ENCODE measurements at regions not wholly inside any gene's neighbourhood (a gene's known extent, or its start where the extent isn't known, plus 50 kb on each side); places are given as distances from the start of the nearest gene placed in this dataset.

DNA sequence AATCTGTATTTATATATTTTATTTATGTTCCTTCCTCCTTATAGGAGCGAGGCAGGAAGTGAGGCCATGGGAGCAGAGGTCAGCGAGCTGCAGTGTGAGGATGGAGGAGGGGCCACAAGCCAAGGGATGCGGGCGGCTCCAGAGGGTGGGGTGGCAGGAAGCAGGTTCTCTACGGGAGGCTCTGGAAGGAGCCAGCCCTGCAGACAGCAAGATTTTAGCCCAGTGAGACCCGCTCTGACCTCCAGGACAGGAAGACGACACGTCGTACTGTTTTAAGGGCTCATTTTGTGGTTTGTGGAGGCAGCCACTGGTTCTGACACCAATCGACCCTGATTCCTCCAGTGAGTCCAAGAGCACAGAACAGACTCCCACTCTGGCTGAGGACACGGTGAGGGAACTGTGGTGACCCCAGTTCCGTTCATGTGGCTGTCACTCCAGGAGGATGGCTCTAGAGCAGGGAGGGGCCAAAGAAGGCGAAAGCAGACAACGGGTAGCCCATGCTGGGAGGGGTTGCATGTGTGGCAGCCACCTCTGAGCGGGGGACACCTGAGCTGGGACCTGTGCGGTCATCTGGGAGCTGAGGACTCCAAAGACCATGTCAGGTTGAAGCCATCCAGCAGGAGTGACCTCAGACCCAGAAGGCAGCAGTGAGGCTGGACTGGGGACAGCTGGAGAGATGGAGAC lies 100.1 kb upstream of the BHLHE23 start:
- DNase-seq (ENCODE audit: low read depth) = no peak
- TF ChIP-seq, protein P1, sequence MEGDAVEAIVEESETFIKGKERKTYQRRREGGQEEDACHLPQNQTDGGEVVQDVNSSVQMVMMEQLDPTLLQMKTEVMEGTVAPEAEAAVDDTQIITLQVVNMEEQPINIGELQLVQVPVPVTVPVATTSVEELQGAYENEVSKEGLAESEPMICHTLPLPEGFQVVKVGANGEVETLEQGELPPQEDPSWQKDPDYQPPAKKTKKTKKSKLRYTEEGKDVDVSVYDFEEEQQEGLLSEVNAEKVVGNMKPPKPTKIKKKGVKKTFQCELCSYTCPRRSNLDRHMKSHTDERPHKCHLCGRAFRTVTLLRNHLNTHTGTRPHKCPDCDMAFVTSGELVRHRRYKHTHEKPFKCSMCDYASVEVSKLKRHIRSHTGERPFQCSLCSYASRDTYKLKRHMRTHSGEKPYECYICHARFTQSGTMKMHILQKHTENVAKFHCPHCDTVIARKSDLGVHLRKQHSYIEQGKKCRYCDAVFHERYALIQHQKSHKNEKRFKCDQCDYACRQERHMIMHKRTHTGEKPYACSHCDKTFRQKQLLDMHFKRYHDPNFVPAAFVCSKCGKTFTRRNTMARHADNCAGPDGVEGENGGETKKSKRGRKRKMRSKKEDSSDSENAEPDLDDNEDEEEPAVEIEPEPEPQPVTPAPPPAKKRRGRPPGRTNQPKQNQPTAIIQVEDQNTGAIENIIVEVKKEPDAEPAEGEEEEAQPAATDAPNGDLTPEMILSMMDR (IDR thresholded peaks at IDR 0.05; ENCODE audit: low read length, missing control alignments) = no peak
- no peak overlapping the region for H3K4me3 ChIP-seq (replicated peaks; ENCODE audit: low read depth, low read length)

DNA sequence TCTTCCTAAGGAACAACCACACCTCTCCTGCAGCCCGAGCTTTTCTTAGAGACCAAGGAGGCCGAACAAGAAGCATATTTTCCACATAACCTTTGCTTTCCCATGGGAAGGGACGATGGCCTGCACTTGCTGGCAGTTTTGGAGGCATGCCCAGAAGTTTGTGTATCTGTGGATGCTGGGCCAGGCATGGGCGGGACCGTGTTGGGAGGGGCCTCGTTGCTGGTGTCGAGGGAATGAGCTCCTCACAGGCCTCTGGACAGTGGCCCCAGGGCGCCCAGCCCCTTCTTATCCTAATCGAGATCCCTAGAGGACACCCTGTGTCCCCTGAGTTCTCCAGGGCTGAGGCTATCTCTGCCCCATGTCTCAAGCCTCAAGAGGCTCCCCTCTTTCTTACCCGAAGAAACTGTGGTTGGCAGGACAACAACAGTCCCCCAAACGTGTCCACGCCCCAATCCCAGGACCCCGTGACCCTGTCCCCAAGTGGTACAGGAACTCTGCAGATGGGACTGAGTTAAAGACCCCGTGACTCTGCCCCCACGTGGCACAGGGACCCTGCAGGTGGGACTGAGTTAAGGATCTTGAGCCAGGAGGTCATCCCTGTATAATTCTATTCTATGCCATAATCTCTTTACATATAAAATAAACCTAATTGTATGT lies 99.5 kb upstream of the BHLHE23 start:
- DNase-seq (ENCODE audit: low read depth) = no peak
- TF ChIP-seq, protein P1 (IDR thresholded peaks at IDR 0.05; ENCODE audit: low read length, missing control alignments) = no peak
- no peak overlapping the region for H3K4me3 ChIP-seq (replicated peaks; ENCODE audit: low read depth, low read length)

DNA sequence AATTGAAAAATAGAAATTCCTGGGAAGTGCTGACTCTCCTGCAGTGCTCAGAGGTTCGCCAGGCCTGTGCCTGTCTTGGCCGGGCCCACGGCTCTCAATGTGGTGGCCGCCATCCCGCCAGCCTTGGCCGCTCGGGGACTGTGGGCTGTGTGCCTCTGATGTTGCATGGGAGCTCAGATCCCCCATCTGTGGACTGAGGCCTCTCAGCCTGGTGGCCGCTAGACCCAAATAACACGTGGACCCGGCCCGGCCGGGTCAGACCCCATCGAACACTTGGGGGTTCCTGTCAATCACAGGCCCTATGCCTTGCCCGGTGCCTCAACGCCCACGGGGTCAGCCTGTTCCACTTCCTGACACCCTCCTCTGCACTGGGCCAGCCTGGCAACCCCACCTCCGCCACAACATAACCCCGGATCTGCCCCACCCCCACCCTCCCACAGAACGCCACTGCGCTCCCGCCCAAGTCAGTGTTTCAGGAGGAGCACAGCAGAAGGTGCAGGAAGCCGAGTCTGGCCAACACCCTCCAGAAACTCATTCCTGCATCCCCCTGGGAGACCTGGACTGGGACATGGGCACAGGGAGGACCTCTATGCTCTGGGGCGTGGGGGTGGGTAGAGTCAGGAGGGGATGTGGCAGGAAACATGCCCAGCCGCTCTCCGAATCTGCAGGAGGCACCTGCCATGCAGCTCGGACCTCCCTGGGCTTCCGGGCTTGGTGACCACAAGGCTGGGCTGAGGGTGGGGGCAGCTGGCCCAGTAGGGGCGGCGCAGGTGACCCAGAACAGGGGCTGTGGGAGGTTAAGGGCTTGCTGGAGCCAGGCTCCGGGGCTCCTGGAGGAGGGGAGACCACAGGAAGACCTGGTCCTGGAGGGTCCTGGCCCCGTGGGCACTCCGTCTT lies 98.7 kb upstream of the BHLHE23 start:
- DNase-seq (ENCODE audit: low read depth) = no peak
- TF ChIP-seq, protein P1 (IDR thresholded peaks at IDR 0.05; ENCODE audit: low read length, missing control alignments) = no peak
- no peak overlapping the region for H3K4me3 ChIP-seq (replicated peaks; ENCODE audit: low read depth, low read length)

DNA sequence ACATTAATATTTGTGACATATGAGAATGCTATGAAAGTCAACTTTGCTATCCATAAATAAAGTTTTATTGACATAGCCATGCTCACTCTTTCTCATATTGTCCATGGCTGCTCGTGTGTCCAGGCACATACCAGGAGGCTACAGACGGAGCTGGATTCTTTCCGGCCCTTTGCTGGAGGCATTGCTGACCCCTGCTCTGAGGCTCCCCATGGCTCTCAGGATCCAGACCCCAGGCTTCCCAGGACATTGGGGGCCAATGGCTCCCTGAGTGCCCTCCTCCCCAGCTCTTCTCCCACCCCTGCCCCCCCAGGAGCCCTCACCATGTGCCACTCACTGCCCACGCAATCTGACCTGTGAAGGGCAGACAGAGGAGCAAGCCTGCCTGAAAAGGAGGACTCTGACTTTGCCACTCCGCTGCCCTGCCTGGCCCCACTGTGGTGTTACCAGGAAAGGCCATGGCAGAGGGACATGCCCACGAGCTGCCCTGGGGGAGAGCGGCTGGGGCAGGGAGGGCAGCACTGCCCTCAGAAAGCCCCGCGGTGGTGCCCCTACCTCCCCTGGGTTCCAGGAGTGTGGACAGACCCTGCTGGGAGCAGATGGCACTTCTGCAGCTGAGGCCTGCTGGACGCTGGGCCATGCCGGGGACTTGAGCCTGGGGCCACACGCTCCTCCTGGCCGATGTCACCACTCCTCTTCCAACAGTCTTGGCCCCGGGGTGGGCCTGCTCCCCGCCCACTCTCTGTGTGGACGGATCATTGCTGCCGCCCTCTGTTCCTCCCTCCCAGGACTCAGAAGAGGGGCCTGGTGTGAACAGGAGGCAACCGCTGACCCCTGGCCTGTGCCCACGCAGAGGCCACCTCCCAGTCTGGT lies 97.8 kb upstream of the BHLHE23 start:
- DNase-seq (ENCODE audit: low read depth) = no peak
- H3K4me3 ChIP-seq (replicated peaks; ENCODE audit: low read depth, low read length) = no peak overlapping the region
- TF ChIP-seq, protein P1 (IDR thresholded peaks at IDR 0.05; ENCODE audit: low read length, missing control alignments) = no peak

DNA sequence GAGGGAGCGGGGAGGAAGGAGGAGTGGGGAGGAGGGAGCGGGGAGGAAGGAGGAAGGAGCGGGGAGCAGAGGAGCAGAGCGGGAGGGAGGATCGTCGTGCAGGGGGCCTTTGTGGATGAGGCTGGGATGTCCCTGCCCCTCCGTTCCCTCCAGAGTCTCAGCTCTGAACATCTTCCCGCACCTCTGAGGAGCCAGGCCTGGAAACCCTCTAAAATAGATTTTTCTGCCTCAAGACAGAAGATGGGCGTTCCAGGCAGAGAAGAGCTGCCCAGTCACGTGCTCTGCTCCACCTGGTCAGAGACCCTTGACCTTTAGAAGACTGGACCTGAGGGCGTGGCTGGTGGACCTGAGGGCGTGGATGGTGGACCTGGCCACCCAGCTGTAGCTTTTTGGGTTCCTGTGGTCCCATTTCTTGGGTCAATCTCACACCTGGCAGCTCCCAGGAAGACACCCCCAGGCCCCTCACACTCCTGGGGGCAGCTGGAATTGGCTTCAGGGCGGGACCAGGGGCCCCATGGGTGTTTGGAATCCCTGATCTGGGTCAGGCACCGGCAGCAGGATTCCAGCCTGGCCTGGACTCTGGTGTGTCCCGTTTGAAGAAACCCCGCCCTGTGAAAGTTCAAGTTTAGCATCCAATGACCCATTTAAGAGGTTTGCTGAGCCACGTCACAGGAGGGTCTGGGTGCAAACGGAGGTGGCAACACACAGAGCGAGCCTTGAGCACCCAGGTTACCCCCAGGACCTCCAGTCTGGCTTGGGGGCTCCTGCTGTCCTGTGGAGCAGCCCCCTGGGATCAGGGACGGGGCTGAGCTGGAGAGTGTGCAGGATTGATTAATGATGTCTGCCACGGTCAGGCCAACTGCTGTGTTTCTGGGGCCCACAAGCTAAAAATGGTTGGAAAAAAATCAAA lies 96.9 kb upstream of the BHLHE23 start:
- TF ChIP-seq, protein P1 (IDR thresholded peaks at IDR 0.05; ENCODE audit: low read length, missing control alignments) = no peak
- H3K4me3 ChIP-seq (replicated peaks; ENCODE audit: low read depth, low read length) = no peak overlapping the region
- peak; percentile 18 for DNase-seq (ENCODE audit: low read depth)
